ENCODE measurements at regions not wholly inside any gene's neighbourhood (a gene's known extent, or its start where the extent isn't known, plus 50 kb on each side); places are given as distances from the start of the nearest gene placed in this dataset.
A peak's percentile ranks its signal among the peaks of the same experiment; 100 is the strongest.

DNA sequence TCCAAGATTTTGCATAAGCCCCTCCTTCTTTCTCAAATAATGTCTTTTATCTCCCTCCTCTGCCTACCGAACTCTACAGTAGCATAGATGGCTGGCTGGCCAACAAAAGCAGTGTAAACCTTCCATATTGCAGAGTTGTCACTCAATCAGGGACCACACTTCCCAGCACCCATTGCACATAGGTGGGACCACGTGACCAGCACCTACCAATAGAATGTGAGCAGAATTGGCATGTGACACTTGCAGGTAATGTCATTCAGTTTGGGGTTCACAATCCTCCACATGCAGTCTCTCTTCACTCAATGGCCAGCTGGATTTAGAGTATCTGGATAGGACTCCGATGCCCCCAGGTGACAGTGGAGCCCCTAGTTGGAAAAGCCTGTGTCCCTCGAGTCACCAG lies 190.3 kb upstream of the CRY1 start:
- DNase-seq: no peak

DNA sequence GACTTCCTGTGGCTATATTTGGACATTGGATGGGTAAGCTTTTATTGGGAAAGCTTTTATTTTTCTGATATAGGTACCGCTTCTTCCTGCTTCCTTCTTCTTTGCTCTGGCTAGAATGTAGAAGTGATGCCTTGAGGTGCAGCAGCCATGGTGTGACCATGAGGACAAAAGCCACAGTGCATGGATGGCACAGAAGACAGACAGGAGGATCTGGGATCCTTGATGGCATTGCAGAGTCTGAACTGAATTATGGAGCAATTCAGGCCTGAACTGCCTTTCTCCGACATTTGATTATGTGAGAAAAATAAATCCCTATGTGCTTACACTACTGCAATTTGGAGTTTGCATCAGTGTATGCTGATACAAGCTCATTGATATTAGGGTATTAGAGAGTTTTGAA lies 191.3 kb upstream of the CRY1 start:
- no peak for DNase-seq

DNA sequence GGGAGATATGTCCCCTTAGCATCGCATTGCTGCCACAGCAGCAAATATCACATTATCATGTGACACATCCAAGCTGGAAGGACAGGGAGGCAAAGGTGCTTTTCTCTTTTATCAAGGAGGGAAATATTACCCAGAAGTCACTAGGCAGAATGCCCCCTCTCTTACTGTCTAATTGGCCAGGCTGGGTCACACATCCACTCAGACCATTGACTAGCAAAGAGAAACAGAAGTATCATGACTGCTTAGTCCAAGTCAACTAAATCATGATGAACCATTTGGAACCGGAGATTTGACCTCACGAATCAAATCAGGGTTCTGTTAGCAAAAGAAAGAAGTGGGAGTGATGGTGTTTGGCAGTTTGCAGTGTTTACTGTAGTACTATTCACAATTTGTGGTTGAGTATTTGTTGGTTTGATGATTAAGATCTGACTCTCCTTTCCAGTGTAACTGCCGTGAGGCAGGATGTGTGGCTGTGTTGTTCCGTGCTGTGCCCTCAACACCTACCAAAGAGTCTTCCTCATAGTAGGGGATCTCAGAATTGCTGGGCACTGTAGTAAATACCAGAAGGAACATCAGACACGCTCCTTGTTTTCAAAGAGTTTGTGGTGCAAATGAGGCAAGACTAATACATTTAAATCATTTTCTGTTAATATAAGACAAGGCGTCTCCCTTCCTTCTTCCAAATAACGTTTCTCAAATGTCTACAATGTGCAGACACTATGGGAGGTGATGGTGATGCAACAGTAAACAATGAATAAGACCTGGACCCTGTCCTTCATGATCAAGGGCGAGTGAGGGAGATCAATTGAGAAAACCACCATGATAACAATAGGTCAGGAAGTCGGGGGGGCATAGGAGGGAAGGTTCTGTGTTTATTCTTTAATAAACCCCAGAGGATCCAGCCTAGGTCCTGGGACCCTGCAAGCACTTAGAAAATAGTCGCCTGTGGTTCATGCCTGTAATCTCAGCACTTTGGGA lies 194.4 kb upstream of the CRY1 start:
- DNase-seq: no peak

- no peak for DNase-seq
These were observed 195.2 kb upstream of the CRY1 start for GRCh38 chr12:107288414-107289127.

GRCh38 chr12:107291018-107291417 lies 197.7 kb upstream of the CRY1 start:
- DNase-seq: no peak

DNA sequence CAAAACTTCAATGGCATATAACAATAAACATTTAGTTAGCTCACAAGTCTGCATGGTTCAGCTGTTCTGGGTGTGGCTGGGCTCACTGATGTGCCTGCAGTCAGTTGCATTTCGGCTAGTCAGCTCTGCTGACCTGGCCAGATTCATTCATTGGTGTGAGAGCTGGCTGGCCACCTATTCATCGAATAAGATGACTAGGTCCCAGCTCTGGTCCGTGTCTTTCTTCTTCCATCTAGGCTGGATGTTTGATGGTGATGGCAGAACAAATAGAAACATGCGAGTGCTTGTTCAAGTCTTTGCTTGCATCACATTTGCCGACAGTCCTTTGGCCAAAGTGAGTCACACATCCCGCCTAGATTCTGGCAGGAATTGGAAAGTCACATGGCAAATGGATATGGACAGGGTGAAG lies 203.3 kb upstream of the CRY1 start:
- DNase-seq: no peak

DNA sequence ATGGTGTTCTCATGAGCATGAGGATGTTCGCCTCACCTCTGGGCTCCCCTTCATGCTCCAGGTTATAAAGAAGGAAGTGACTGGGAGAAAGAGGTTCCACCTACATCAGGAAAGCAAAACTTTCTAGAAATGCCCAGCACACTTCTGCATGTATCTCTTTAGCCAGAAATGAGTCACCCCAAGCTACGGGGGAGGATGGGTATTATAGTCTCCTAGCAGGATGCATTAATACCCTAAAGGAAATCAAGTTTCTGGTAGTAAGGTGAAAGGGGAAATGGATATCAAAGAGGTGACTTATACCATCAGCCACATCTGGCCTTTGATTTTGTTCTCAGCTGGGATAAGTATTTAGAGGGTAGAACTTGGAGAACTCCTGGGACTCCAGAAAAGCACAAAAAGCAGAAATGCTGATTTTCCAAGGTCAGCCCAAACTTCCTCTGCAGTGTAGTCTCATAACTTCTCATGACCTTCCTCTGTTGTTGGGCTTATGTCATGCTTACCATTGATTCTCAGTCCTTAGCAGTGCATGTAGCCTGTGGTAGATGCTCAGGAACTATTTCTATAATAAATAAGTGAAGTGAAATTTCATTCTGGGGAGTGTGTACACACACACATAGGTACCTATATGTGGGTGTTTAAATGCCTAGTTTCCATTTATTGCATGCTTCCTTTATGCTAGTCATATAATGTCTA lies 209.4 kb upstream of the CRY1 start:
- DNase-seq: no peak

DNA sequence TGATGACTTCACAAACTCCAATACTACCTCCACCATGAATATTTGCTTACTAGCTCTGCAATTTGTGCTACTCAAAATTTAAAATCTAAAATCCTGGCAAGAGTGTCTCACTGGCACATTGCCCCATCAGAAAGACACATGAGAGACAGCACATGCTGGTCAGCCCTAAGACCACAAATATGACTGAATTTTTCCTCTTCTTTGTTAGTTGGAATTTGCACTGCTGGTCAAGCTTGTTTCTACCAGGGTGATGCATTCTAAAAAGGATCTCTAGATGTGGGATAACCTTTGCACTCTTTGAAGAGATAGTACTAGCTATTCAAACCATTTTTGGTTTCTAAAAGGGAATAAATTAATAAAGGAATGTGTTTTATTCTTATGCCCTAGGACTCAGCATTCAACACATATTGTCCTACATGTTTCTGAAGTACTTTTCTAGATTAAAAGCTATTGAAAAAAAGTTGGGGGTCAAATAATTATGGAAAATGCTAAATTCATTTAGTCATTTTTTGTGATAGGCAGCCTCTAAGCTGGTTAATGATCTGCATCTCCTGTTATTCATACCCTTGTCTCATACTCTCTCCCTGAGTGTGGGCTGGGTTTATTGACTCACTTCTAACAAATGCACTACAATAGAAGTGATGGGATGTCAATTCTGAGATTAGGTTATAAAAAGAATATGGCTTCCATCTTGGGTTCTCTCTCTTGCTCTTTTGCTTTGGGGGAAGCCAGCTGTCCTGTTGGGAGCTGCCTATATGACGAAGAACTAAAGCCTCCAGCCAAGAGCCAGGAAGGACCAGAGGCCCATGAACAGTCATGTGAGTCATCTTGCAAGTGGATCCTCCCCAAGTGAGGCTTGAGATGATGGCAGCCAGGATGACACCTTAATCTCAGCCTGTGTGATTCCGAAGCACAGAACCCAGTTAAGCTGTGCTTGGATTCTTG lies 211.5 kb upstream of the CRY1 start:
- DNase-seq: no peak

DNA sequence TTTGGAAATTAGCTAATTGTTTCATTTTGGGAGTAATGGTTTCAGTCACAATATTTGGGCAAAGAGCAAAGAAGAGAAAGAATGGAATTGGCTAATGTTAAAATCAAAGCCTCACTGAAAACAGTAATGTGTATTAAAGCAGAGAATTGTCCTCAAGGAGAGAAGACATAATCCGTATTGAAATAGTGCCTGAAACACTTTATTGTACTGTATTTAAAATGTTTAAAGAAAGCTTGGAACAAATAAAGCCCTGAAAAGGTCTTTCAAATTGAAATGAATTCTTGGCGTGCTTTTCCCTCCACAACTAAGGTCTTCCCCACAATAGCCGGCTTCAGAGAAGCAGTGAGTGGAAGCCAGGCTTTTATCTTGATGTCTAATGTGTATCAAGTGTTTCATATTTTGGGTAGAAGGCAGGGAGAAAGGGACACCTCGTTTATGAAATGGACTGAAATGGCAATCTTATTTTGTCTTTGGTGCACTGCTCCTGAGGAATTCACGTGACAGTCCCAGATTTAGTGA lies 212.9 kb upstream of the CRY1 start:
- no peak for DNase-seq

DNA sequence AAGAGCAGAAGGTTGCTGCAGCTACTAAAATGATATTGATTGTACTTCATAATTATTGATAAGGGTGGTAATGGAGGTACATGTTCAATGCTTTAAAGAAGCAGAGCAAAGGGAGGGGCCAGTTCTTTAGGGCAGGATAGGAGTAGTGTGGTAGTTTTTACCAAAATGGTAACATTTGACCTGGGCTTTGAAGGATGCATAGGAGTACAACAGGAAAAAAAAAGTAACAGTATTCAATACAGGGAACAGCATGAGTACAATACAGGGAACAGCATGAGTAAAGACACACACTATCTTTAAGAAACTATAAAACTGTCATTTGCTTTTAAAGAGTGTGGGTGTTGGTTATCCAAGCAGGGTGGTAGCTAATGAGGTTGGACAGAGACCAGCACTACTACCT lies 215.0 kb upstream of the CRY1 start:
- DNase-seq: no peak

- DNase-seq: no peak
These were observed 215.7 kb upstream of the CRY1 start for GRCh38 chr12:107309020-107309419.

GRCh38 chr12:107310621-107311020 lies 217.3 kb upstream of the CRY1 start:
- DNase-seq: no peak

DNA sequence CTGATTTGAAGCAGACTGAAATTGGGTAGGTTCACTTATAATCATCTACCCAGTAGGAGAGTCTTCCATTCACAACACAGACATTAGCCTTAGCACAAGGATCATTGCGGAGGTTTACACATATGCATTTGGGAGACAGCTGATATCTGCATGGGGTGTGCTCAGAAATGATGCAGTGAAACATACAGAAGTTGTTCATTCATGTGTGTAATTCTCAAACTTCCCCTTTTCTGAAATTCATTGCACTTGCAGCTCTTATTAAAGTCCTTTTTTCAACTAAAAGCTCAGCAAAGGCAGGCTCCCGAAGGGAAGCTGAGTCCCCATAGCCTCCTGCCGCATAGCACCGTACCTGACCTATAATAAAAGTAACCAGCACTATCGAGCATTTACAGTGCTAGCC lies 218.3 kb upstream of the CRY1 start:
- no peak for DNase-seq

- DNase-seq: peak; percentile 93
These were observed 224.6 kb upstream of the CRY1 start for GRCh38 chr12:107317751-107318555.

GRCh38 chr12:107318556-107318805 lies 225.1 kb upstream of the CRY1 start:
- DNase-seq: no peak

DNA sequence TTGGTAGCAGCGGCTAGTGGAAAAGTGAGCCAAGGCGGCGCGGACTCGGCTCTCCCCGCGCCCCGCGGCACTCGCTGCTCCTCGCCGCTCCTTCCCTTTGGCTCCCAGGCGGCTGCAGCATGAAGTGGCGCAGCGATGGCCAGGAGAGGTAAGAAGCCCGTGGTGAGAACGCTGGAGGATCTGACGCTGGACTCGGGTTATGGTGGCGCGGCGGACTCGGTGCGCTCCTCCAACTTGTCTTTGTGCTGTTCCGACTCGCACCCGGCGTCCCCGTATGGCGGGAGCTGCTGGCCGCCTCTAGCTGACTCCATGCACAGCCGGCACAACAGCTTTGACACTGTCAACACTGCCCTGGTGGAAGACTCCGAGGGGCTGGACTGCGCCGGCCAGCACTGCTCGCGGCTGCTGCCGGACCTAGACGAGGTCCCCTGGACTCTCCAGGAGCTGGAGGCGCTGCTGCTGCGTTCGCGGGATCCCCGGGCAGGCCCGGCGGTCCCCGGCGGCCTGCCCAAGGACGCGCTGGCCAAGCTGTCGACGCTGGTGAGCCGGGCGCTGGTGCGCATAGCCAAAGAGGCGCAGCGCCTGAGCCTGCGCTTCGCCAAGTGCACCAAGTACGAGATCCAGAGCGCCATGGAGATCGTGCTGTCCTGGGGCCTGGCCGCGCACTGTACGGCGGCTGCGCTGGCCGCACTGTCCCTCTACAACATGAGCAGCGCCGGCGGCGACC lies 225.6 kb upstream of the CRY1 start:
- DNase-seq: peak; percentile 35

- no peak for DNase-seq
These were observed 226.2 kb upstream of the CRY1 start for GRCh38 chr12:107319533-107320032.

DNA sequence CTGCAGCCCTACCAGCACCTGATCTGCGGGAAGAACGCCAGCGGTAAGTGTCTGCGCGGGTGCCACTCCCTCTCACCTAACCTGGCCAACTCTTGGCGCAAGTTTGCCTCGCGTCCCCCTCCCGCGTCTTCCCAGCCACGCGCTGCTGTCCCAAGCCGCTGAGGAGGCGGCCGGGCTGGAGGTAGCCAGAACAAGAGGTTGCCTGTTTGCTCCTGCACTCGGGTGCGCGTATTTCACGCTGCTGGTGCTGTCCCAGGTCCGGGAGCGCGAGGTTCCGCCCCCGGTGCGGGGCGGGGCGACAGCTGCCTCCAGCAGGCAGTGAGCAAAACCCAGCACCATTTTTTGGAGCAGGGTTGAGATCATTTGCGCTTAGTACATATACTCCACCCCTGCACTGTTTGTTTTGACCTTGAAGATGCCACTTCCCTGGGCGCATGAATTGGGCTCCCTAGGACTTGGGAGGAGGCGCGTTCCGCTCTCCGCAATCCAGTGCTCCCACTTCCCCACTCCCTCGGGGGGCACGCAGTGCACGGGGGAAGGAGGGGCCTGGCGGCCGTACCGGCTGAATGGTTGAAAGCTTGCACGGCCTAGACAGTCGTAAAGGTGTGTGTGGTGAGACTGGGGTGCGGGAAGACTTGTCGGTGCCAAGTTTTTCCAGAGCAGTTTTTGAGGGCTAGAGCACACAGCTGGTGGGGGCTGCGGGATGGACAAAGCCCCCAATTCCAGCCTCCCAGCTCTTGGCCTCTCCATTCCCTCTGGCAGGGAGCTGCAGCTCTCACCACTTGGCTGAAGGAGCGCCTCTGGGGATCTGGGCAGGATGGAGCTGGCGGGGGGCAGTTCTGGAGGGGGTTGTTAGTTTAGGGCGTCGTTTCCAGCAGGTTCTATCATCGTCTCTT lies 226.9 kb upstream of the CRY1 start:
- peak; percentile 76 for DNase-seq

DNA sequence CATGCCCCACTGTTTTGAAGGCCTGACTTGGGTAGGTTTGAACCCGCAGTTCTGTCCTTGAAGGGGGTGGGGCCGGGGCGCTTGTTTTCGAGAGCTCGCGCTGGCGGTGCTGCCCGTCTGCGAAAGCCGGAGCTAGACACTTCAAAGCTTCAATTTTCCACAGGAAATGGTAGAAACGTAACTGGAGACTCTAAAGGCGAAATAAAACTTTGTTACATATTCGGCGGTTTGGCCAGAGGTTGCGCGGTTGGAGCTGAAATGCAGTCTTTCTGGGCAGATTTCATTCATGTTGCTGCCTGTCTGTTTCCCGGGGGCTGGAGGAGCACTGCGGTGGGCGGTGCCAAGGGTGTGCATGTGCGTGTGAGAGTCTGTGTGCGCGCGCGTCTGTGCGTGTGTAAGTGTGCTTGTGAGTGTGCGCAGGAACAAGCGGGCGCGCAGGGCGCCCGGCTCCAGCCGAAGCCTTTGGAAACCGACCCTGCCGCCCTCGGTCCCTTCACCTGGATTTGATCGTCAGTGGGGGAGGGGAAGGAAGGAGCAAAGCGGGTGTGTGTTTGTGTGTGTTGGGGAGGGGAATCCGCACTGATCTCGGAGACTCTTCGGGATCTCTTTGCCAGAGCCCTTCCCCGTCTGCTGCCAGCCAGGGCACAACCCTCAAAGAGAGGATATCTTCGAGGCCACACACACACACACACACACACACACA lies 227.7 kb upstream of the CRY1 start:
- DNase-seq: peak; percentile 80

All from femur (tissue), 1 donor.